Left kidney (tissue), 1 donor: ENCODE measurements at regions not wholly inside any gene's neighbourhood (a gene's known extent, or its start where the extent isn't known, plus 50 kb on each side); places are given as distances from the start of the nearest gene placed in this dataset.
"Not testable (repeated sequence)": the region's sequence is repeated elsewhere in the genome, so short reads cannot be mapped to it uniquely, and the experiment has no call there.

ENCODE experiments used
- DNase-seq: peaks from one replicate; pipeline ENCODE4 v3.0.0-alpha.2; 2013

GRCh38 chr7:68843985-68844384 lies 754.3 kb upstream of the AUTS2 start:
- not testable (repeated sequence) for DNase-seq

GRCh38 chr7:68846811-68847325 lies 751.4 kb upstream of the AUTS2 start:
- DNase-seq = no peak

DNA sequence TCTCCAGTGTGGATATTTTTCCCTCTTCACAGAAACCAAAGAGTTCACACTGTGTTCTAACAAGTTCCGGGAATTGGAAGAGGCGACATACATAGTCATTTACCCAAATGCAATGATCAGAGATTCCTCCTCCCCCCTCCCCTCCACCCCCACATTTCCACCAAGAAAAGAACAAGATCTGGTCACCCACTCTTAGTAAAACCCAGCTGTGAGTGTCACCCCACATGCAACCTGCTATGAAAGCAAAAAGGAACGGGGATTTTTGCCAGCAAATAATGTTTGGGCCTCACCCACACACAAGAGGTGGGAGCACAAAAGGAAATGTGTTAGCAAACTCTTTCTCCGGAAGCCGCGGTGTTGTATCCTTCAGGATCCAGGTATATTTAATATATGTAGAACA lies 745.0 kb upstream of the AUTS2 start:
- no peak for DNase-seq

GRCh38 chr7:68857571-68857970 lies 740.7 kb upstream of the AUTS2 start:
- no peak for DNase-seq

GRCh38 chr7:68858497-68858896 lies 739.8 kb upstream of the AUTS2 start:
- DNase-seq = no peak

DNA sequence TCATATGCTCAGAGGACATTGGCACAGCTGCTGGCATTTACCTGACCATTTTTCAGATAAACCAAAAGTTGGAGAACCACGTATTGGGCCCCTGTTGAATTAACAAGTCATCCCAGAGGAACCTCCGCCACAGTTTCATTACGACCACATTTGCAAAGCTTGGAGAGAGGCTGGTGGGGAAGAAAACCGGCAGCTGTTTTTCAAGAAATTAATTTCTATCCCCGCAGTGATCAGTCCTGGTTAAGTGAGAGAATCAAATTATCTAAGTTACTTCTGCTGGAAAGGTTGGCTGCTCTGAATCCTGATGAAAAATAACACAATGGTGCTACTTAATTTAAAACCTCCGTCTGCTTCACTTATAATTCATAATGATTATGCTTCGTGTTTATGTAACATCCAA lies 737.1 kb upstream of the AUTS2 start:
- no peak for DNase-seq

DNA sequence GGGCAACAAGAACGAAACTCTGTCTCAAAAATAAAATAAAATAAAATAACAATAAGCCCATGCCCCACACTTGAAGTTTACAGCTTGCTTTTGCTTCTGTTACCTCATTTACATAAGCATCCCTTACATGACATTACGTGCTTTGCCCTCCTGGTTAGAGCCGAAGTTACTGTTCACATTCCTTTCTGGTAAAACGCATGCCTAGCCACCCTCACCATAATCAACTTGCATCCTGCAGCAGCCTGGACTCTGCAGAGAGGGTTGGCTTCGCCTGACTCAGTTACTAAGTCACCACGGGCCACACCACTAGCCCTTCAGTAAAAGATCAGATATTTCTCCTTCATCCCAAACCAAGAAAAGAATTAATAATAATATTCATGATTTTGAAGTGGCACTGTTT lies 736.0 kb upstream of the AUTS2 start:
- DNase-seq = no peak

GRCh38 chr7:68862736-68863135 lies 735.5 kb upstream of the AUTS2 start:
- DNase-seq = no peak

GRCh38 chr7:68865351-68866199 lies 732.7 kb upstream of the AUTS2 start:
- DNase-seq = no peak

GRCh38 chr7:68866200-68866570 lies 732.1 kb upstream of the AUTS2 start:
- no peak for DNase-seq

DNA sequence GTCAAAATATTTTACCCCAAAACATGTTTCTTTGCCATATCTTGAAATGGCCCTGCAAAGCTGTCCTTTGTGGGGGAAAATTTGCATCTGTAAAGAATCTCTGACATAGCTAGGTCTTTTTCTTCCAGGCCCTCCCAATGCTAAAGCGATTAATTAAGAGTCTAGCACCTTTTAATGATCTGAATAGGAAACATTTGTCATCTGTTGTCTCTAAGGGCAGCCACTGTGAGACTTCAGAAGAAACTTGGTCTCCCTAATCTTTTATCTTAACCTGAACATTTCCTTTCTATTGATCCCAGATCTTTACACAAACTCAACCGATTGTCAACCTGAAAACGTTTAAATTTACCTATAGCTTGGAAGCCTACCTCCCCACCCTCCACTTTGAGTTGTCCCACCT lies 731.6 kb upstream of the AUTS2 start:
- DNase-seq = not testable (repeated sequence)

DNA sequence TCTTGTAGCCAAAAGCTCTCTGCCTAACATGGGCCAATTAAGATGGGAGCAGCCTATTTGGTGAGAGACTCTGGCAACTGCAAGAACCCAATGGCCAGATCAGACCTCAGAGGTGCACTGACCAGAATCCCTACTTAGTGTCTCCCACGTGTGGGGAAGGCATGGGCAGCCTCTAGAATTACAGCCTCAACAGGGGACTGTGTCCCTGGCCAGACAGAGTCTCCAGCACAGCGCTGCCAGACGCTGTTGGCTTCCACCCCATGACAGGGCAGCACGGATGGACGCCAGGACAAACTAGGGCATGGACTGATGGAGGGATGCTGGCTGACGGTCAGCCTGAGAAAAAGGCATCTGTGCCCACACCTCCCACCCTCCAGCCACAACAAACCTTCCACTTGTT lies 729.3 kb upstream of the AUTS2 start:
- no peak for DNase-seq

DNA sequence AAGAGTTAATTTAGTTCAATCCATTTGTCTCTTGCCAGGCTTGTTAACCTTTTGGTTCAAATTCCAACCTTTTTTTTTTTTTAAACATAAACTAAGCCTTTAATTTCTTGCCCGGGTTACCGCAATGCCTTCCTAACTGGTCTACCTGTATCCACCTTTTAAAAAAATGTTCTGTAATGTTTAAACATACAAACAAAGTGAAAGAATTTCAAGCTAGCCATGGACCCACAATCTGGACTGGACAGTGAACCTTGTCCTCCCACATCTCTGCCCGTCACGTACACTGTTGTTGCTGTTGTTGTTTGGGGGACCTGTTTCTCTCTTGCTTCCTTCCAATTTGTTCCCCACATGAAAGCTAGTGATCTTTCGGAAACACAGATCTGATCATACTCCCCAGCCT lies 724.7 kb upstream of the AUTS2 start:
- no peak for DNase-seq

DNA sequence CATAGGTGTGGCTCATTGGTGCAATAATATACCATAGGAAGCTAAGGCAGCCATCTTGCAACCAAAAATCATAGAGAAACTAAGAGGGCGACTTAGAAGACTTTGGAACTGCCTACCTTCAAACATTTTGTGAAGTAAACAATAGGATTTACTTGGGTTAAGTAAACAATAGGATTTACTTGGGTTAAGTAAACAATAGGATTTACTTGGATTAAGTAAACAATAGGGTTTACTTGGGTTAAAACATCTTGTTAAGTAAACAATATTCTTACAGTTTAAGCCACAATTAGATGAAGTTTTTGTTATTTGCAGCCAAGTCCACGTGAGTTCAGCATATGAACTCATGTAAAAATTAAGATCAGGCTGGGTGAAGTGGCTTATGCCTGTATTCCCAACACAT lies 722.4 kb upstream of the AUTS2 start:
- DNase-seq = no peak

DNA sequence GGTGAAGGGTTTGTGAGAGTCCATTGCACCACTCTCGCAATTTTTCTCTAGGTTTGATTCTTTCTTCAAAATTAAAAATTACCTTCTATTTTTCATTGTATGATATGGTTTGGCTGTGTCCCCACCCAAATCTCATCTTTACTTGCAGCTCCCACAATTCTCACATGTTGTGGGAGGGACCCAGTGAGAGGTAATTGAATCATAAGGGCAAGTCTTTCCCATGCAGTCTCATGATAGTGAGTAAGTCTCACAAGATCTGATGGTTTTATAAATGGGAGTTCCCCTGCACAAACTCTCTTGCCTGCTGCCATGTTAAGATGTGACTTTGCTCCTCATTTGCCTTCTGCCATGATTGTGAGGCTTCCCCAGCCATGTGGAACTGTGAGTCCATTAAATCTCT lies 711.2 kb upstream of the AUTS2 start:
- not testable (repeated sequence) for DNase-seq

DNA sequence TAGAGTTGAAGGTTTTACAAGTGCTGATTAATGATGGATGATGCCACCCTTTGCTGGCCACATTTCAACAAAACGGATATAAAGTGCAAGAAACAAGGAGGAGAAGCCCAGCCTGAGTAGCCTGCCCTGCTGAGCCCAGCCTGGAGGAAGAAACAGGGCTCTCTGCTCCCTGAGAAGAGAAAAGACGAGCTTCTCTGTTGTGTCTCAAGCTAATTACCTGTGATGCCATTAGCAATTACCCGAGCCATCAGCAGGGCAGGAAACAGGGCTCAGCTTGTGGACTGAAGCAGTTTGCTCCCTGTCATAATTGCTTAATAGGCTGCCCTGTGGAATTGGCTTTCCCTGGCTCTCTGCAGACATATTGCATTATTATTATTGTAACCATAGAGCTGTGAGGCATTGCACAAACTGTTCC lies 709.3 kb upstream of the AUTS2 start:
- no peak for DNase-seq

GRCh38 chr7:68892236-68892635 lies 706.0 kb upstream of the AUTS2 start:
- no peak for DNase-seq

DNA sequence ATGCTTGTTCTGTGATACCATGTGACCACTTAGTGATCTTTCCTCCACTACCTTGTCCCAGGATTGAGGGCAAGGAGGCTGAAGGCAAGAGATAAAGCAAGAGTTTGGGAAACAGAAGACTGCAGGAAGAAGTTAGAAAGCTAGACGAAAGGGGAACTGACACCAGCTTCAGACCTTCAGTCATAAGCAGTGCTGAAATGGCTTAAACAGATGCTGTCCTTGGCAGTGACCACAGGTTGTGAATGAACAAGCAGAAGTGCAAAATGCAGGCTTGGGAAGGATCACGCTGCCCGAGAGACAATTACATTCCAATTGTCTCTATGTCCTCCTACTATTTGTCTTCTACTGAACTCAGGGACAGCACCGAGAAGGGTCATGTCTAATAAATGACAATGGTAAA lies 704.9 kb upstream of the AUTS2 start:
- DNase-seq = no peak

DNA sequence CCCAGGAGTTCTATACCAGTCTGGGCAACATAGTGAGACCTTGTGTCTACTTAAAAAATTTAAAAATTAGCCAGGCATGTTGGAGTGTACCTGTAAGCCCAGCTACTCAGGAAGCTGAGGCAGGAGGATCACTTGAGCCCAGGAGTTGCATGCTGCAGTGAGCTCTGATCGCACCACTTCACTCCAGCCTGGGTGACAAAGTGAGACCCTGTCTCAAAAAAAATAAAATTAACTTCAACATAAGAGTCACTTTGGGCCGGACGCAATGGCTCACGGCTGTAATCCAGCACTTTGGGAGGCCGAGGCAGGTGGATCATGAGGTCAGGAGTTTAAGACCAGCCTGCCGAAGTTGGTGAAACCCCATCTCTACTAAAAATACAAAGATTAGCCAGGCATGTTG lies 699.1 kb upstream of the AUTS2 start:
- DNase-seq = not testable (repeated sequence)

GRCh38 chr7:68900096-68900495 lies 698.2 kb upstream of the AUTS2 start:
- DNase-seq = no peak

DNA sequence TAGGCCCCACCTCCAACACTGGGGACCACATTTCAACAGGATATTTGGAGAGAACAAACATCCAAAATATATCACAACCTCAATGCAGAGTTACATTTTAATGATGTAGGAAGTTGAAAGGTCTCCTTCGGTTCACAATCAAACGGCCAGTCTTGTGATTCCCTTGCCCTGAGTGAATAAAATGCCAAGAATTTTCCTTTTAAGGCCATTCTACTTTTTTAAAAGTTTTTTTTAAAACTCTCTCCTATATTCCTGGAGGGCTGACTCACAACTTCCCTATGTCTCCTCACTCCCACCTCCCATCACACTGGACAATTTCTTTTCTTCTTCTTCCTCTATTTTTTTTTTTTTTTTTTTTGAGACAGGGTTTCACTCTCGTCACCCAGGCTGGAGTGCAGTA lies 693.6 kb upstream of the AUTS2 start:
- DNase-seq = no peak

DNA sequence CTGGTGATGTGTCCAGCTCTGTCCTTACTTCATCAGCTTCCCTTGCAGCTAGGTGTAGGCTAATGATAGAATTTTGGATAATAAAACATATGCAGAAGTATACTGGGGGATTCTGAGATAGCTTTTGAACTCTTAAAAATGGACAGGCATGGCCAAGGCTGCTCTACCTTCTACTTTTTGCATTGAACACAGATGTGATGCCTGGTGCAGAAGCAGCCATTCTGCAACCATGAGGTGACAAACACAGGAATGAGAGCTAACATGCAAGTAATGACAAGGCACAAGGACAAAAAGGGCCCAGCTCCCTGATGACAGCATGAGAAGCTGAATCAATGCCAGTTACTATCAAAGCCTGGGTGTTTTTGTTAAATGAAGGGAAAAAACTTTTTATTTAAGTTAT lies 686.5 kb upstream of the AUTS2 start:
- DNase-seq = no peak

GRCh38 chr7:68914006-68914405 lies 684.3 kb upstream of the AUTS2 start:
- DNase-seq = no peak

- DNase-seq = no peak
These were observed 681.1 kb upstream of the AUTS2 start for GRCh38 chr7:68917041-68917651.
